ENCODE measurements at regions not wholly inside any gene's neighbourhood (a gene's known extent, or its start where the extent isn't known, plus 50 kb on each side); places are given as distances from the start of the nearest gene placed in this dataset.

DNA sequence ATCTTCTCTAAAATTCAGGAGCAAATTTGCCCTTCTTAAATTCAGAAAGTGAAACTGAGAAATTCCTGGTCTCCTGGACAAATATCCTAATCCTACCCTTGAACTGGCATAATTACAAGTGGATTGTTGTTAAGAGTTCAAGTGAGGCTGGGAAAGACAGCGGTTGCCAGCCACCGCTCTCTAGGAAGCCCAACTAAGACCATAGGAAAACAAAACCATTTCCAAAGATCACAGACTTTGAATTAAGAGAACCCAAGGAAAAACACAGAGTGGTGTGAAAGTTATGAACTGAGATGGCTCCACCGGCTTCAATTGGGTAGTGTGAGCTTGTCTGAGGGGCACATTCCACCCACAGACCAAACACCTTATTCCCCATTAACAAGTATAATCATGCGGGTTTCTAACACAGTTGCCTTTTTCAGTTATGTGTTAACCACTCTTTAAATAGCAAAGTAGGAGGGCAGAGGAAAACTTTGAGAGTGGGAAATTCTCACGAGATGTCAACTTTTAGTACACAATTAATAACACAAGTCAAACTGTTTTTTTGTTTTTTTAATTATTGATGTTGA is 1628.8 kb upstream of the SEL1L start:
- H3K27me3 Mint-ChIP-seq (ENCODE audit: insufficient read depth, unreplicated experiment): peaks cover 2% of the 10 kb centered on the region
- Histone ChIP-seq H3K27me3 (replicated peaks; ENCODE audit: control insufficient read depth, insufficient read depth, low read length) (no peaks in the 10 kb centered on the region), H3K4me3 (ENCODE audit: low read depth, low read length) (no peak overlapping the region), H3K4me1 (no peaks in the 10 kb centered on the region), H3K9me3 (no peaks in the 10 kb centered on the region), H3K36me3 (ENCODE audit: control insufficient read depth, insufficient read depth, low read length) (no peaks in the 10 kb centered on the region)
- CTCF ChIA-PET: no interaction called here
- H3K4me1 Mint-ChIP-seq (ENCODE audit: low read depth, unreplicated experiment): no peaks in the 10 kb centered on the region
- H3K27ac Mint-ChIP-seq (ENCODE audit: unreplicated experiment): no peak overlapping the region
- intact Hi-C loops (cut with micrococcal nuclease; ENCODE audit: unreplicated experiment): no loop called here
- no peak overlapping the region for H3K4me3 Mint-ChIP-seq (ENCODE audit: unreplicated experiment)
- TF ChIP-seq, protein P1, sequence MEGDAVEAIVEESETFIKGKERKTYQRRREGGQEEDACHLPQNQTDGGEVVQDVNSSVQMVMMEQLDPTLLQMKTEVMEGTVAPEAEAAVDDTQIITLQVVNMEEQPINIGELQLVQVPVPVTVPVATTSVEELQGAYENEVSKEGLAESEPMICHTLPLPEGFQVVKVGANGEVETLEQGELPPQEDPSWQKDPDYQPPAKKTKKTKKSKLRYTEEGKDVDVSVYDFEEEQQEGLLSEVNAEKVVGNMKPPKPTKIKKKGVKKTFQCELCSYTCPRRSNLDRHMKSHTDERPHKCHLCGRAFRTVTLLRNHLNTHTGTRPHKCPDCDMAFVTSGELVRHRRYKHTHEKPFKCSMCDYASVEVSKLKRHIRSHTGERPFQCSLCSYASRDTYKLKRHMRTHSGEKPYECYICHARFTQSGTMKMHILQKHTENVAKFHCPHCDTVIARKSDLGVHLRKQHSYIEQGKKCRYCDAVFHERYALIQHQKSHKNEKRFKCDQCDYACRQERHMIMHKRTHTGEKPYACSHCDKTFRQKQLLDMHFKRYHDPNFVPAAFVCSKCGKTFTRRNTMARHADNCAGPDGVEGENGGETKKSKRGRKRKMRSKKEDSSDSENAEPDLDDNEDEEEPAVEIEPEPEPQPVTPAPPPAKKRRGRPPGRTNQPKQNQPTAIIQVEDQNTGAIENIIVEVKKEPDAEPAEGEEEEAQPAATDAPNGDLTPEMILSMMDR (IDR thresholded peaks at IDR 0.05; ENCODE audit: insufficient read depth in 1 of 2, low read depth in 1 of 2, low read length in 1 of 2, severe bottlenecking in 1 of 2, unreplicated experiment in 1 of 2): no peak
- no peaks in the 10 kb centered on the region for H3K36me3 Mint-ChIP-seq (ENCODE audit: insufficient read depth, unreplicated experiment)
- BruUV-seq (replicated peaks): no TSS peak
- no peak for DNase-seq
- POLR2A ChIA-PET: no interaction called here
- H3K9me3 Mint-ChIP-seq (ENCODE audit: unreplicated experiment): no peaks in the 10 kb centered on the region

DNA sequence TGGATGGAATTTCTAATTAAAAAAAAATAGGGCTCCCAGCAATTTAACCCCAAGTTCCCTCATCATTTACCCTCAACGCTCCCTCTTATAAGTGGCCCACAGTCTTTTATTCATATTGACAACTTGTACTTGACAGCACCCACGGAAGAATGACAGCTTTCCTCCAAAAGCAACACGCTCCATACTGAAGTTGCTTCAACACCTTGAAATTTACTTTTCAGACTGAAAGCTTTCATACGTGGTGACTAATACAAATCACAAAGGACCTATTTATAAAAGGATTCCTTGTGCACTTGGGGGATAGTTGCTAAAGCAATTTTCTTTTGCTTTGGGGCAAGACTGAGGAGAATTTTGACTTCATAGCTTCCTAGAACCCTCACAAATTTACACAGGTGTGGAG is 1629.4 kb upstream of the SEL1L start:
- TF ChIP-seq, protein P1 (IDR thresholded peaks at IDR 0.05; ENCODE audit: insufficient read depth in 1 of 2, low read depth in 1 of 2, low read length in 1 of 2, severe bottlenecking in 1 of 2, unreplicated experiment in 1 of 2): no peak
- ChIA-PET CTCF (no interaction called here), POLR2A (no interaction called here)
- Mint-ChIP-seq H3K27ac (ENCODE audit: unreplicated experiment) (no peak overlapping the region), H3K4me1 (ENCODE audit: low read depth, unreplicated experiment) (no peaks in the 10 kb centered on the region), H3K27me3 (ENCODE audit: insufficient read depth, unreplicated experiment) (peaks cover 2% of the 10 kb centered on the region), H3K9me3 (ENCODE audit: unreplicated experiment) (no peaks in the 10 kb centered on the region), H3K4me3 (ENCODE audit: unreplicated experiment) (no peak overlapping the region), H3K36me3 (ENCODE audit: insufficient read depth, unreplicated experiment) (no peaks in the 10 kb centered on the region)
- BruUV-seq (replicated peaks): no TSS peak
- Histone ChIP-seq H3K4me3 (ENCODE audit: low read depth, low read length) (no peak overlapping the region), H3K27me3 (replicated peaks; ENCODE audit: control insufficient read depth, insufficient read depth, low read length) (no peaks in the 10 kb centered on the region), H3K4me1 (no peaks in the 10 kb centered on the region), H3K9me3 (no peaks in the 10 kb centered on the region), H3K36me3 (ENCODE audit: control insufficient read depth, insufficient read depth, low read length) (no peaks in the 10 kb centered on the region)
- DNase-seq: no peak
- intact Hi-C loops (cut with micrococcal nuclease; ENCODE audit: unreplicated experiment): no loop called here

DNA sequence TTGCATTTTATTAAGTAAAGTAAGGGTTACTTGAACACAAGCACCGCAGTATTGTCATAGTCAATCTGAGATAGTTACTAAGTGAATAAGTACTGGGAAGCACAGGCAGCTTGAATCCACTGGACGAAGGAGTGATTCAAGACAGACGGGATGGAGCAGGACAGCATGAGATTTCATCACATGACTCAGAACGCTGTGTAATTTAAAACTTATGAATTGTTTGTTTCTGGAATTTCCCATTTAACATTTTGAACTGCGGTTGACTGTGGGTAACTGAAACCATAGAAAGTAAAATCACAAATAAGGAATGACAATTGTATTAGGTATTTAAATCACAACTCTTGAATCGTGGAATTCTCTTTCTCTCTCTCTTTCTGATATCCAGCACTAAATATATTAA is 1630.4 kb upstream of the SEL1L start:
- H3K27me3 Mint-ChIP-seq (ENCODE audit: insufficient read depth, unreplicated experiment): peaks cover 2% of the 10 kb centered on the region
- no peaks in the 10 kb centered on the region for H3K4me1 Mint-ChIP-seq (ENCODE audit: low read depth, unreplicated experiment)
- no peak overlapping the region for H3K4me3 Mint-ChIP-seq (ENCODE audit: unreplicated experiment)
- no peaks in the 10 kb centered on the region for H3K36me3 Mint-ChIP-seq (ENCODE audit: insufficient read depth, unreplicated experiment)
- intact Hi-C loops (cut with micrococcal nuclease; ENCODE audit: unreplicated experiment): no loop called here
- no peak for DNase-seq
- CTCF ChIA-PET: no interaction called here
- H3K4me1 ChIP-seq: no peaks in the 10 kb centered on the region
- no peaks in the 10 kb centered on the region for H3K9me3 Mint-ChIP-seq (ENCODE audit: unreplicated experiment)
- TF ChIP-seq, protein P1 (IDR thresholded peaks at IDR 0.05; ENCODE audit: insufficient read depth in 1 of 2, low read depth in 1 of 2, low read length in 1 of 2, severe bottlenecking in 1 of 2, unreplicated experiment in 1 of 2): no peak
- no peaks in the 10 kb centered on the region for H3K27me3 ChIP-seq (replicated peaks; ENCODE audit: control insufficient read depth, insufficient read depth, low read length)
- H3K4me3 ChIP-seq (ENCODE audit: low read depth, low read length): no peak overlapping the region
- BruUV-seq (replicated peaks): no TSS peak
- H3K9me3 ChIP-seq: no peaks in the 10 kb centered on the region
- POLR2A ChIA-PET: no interaction called here
- no peaks in the 10 kb centered on the region for H3K36me3 ChIP-seq (ENCODE audit: control insufficient read depth, insufficient read depth, low read length)
- no peak overlapping the region for H3K27ac Mint-ChIP-seq (ENCODE audit: unreplicated experiment)

Data from Caco-2 (cell line).